Inflammatory macrophage treated with lipopolysaccharide for 1 hour (primary cell): ENCODE measurements at regions not wholly inside any gene's neighbourhood (a gene's known extent, or its start where the extent isn't known, plus 50 kb on each side); places are given as distances from the start of the nearest gene placed in this dataset.

Source experiments
- DNase-seq, 2 donors: peaks; one replicate each; pipeline ENCODE4 v3.0.0-alpha.2; 2020 to 2022

- no peak for DNase-seq
These were observed 431.2 kb upstream of the CHST9 start for GRCh38 chr18:27616324-27616723.

GRCh38 chr18:27614951-27615844 is 430.1 kb upstream of the CHST9 start:
- no peak for DNase-seq

- DNase-seq: no peak
These were observed 424.1 kb upstream of the CHST9 start for GRCh38 chr18:27609221-27609620.

GRCh38 chr18:27608742-27609141 is 423.6 kb upstream of the CHST9 start:
- peak in 1 of 2 donors; percentile 27 for DNase-seq

GRCh38 chr18:27608174-27608573 is 423.1 kb upstream of the CHST9 start:
- no peak for DNase-seq

- DNase-seq: no peak
These were observed 421.6 kb upstream of the CHST9 start for GRCh38 chr18:27606741-27607140.

- peak; percentile 16 to 54 for DNase-seq
These were observed 420.2 kb upstream of the CHST9 start for GRCh38 chr18:27605107-27605834.

GRCh38 chr18:27604583-27604982 is 419.5 kb upstream of the CHST9 start:
- DNase-seq: no peak

GRCh38 chr18:27602092-27602491 is 417.0 kb upstream of the CHST9 start:
- DNase-seq: no peak

GRCh38 chr18:27600245-27600644 is 415.1 kb upstream of the CHST9 start:
- no peak for DNase-seq

- peak; percentile 19 to 56 for DNase-seq
These were observed 414.2 kb upstream of the CHST9 start for GRCh38 chr18:27599202-27599829.

GRCh38 chr18:27595113-27595838 is 410.2 kb upstream of the CHST9 start:
- DNase-seq: no peak

GRCh38 chr18:27585602-27586173 is 400.6 kb upstream of the CHST9 start:
- DNase-seq: no peak

- DNase-seq: no peak
These were observed 398.4 kb upstream of the CHST9 start for GRCh38 chr18:27583466-27583865.

GRCh38 chr18:27582760-27583412 is 397.8 kb upstream of the CHST9 start:
- DNase-seq: no peak

GRCh38 chr18:27581296-27581904 is 396.3 kb upstream of the CHST9 start:
- DNase-seq: peak in 1 of 2 donors; percentile 4

- DNase-seq: no peak
These were observed 394.3 kb upstream of the CHST9 start for GRCh38 chr18:27579364-27579763.

- DNase-seq: no peak
These were observed 392.6 kb upstream of the CHST9 start for GRCh38 chr18:27577752-27578151.

GRCh38 chr18:27577265-27577664 is 392.2 kb upstream of the CHST9 start:
- DNase-seq: no peak

GRCh38 chr18:27567434-27567833 is 382.3 kb upstream of the CHST9 start:
- no peak for DNase-seq

GRCh38 chr18:27564066-27564465 is 379.0 kb upstream of the CHST9 start:
- DNase-seq: no peak
